ENCODE measurements at regions not wholly inside any gene's neighbourhood (a gene's known extent, or its start where the extent isn't known, plus 50 kb on each side); places are given as distances from the start of the nearest gene placed in this dataset.
"Not testable (repeated sequence)": the region's sequence is repeated elsewhere in the genome, so short reads cannot be mapped to it uniquely, and the experiment has no call there.

DNA sequence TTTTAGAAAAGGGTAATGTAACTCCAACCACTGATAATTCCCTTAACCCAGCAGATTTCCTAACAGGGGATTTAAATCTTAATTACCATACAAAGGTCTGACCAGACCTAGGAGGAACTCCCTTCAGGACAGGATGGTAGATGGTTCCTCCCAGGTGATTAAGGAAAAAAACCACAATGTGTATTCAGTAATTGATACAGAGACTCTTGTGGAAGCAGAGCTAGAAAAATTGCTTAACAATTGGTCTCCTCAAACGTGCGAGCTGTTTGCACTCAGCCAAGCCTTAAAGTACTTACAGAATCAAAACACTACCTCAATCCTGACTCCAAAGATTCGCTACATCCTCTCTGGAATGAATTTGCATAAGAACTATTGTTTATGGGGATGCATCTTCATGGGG lies 2027.1 kb downstream of the OLFM4 start:
- not testable (repeated sequence) for H3K4me1 ChIP-seq (ENCODE audit: control insufficient read depth, insufficient read depth, low read length, poor library complexity, severe bottlenecking); H3K36me3 ChIP-seq (ENCODE audit: control insufficient read depth, insufficient read depth, low read length); H3K27ac ChIP-seq (ENCODE audit: low read depth, low read length, severe bottlenecking); H3K4me3 ChIP-seq (ENCODE audit: extremely low read depth, insufficient read depth, low read length, poor library complexity, severe bottlenecking); H3K9me3 ChIP-seq (ENCODE audit: control insufficient read depth, low read length)
- 70% methylated on average over 2 of the region's 3 CpGs; no CpG with 5 or more reads in 1 of the 2 experiments for WGBS, 2 experiments (ENCODE audit: insufficient coverage in 2 of 2)

DNA sequence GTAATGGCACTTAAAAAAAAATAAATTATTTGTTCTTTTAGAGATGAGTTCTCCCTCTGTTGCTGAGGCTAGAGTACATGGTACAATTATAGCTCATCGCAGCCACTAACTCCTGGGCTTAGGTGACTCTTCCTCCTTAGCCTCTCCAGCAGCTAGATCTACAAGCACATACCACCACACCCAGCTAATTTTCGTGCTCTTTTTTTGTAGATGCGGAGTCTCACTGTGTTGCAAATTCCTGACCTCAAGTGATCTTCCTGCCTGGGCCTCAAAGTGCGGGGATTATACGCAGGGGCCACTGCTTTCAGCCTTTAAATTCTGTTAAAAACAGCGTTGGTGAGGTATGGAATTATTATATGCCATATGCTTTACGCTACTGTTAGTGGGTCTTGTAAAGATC lies 2034.0 kb downstream of the OLFM4 start:
- Histone ChIP-seq H3K9me3 (ENCODE audit: control insufficient read depth, low read length) (no peaks in the 10 kb centered on the region), H3K36me3 (ENCODE audit: control insufficient read depth, insufficient read depth, low read length) (no peaks in the 10 kb centered on the region), H3K27ac (ENCODE audit: low read depth, low read length, severe bottlenecking) (no peak overlapping the region), H3K4me1 (ENCODE audit: control insufficient read depth, insufficient read depth, low read length, poor library complexity, severe bottlenecking) (no peaks in the 10 kb centered on the region), H3K4me3 (ENCODE audit: extremely low read depth, insufficient read depth, low read length, poor library complexity, severe bottlenecking) (no peak overlapping the region)
- 73 to 83% methylated on average over 2 to 3 of the region's 7 CpGs for WGBS, 2 experiments (ENCODE audit: insufficient coverage in 2 of 2)

DNA sequence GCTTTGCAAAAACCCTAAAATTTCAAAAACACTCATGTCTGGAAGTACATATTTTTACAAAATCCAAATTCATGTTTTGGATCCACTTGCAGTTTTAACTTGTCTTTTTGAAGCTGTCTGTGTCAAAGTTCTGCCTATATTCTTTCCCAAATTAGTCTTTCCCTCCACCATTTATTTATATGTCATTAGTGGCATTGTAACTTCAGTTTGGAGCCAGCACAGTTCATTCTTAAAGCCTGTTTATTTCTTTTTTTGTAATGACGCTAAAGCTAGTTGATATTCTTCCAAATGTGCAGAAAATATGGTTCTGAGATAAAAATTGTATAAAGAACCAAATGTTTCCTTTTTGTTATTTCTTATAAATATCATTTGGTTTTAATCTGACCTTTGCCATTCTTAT lies 2039.3 kb downstream of the OLFM4 start:
- Histone ChIP-seq H3K27ac (ENCODE audit: low read depth, low read length, severe bottlenecking) (no peak overlapping the region), H3K9me3 (ENCODE audit: control insufficient read depth, low read length) (no peaks in the 10 kb centered on the region), H3K36me3 (ENCODE audit: control insufficient read depth, insufficient read depth, low read length) (no peaks in the 10 kb centered on the region), H3K4me3 (ENCODE audit: extremely low read depth, insufficient read depth, low read length, poor library complexity, severe bottlenecking) (no peak overlapping the region), H3K4me1 (ENCODE audit: control insufficient read depth, insufficient read depth, low read length, poor library complexity, severe bottlenecking) (no peaks in the 10 kb centered on the region)
- no CpG with 5 or more reads among the region's 1 CpG for WGBS, 2 experiments (ENCODE audit: insufficient coverage in 2 of 2)

DNA sequence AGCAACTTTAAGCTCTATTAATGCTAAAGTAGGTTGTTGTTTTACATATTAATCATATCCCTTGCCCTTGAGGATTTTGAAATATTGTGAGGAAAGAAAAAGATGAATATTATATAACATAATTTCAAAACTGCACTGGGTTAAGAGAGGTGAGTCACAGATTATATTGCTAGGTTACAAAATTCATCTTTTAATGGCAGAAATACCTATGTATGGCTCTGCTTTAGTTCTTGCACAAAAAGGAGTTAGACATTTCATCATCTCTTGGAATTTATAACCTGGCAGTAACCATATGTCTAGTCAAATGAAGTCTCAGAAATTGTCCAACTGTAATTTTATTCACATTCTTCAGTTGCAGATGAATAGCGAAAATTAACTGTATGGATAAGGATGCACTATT lies 2041.1 kb downstream of the OLFM4 start:
- no peak overlapping the region for H3K27ac ChIP-seq (ENCODE audit: low read depth, low read length, severe bottlenecking)
- no peaks in the 10 kb centered on the region for H3K4me1 ChIP-seq (ENCODE audit: control insufficient read depth, insufficient read depth, low read length, poor library complexity, severe bottlenecking)
- no peaks in the 10 kb centered on the region for H3K9me3 ChIP-seq (ENCODE audit: control insufficient read depth, low read length)
- no peaks in the 10 kb centered on the region for H3K36me3 ChIP-seq (ENCODE audit: control insufficient read depth, insufficient read depth, low read length)
- no CpG with 5 or more reads among the region's 1 CpG for WGBS, 2 experiments (ENCODE audit: insufficient coverage in 2 of 2)
- no peak overlapping the region for H3K4me3 ChIP-seq (ENCODE audit: extremely low read depth, insufficient read depth, low read length, poor library complexity, severe bottlenecking)

DNA sequence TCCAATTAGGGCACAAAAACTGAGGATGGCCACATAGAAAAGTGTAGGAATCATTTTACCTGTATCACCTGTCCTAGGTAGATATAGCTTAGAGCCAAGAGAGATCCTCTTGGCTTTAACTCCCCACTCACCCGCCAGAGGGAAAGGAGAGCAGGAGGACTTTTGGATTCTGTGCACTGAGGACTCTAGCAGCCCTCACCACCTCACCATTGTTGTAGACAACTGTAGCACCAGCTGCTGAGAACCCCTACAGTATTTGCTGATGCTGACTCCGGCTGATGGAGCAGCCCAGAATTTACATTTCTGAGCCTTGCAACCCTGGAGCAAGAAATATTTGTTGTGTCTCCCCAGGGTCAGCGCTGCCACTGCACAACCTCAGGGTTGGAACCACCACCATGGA lies 2044.4 kb downstream of the OLFM4 start:
- no peaks in the 10 kb centered on the region for H3K9me3 ChIP-seq (ENCODE audit: control insufficient read depth, low read length)
- H3K27ac ChIP-seq (ENCODE audit: low read depth, low read length, severe bottlenecking) = no peak overlapping the region
- H3K36me3 ChIP-seq (ENCODE audit: control insufficient read depth, insufficient read depth, low read length) = no peaks in the 10 kb centered on the region
- 79 to 100% methylated on average over 1 to 2 of the region's 3 CpGs for WGBS, 2 experiments (ENCODE audit: insufficient coverage in 2 of 2)
- no peak overlapping the region for H3K4me3 ChIP-seq (ENCODE audit: extremely low read depth, insufficient read depth, low read length, poor library complexity, severe bottlenecking)
- H3K4me1 ChIP-seq (ENCODE audit: control insufficient read depth, insufficient read depth, low read length, poor library complexity, severe bottlenecking) = no peaks in the 10 kb centered on the region

DNA sequence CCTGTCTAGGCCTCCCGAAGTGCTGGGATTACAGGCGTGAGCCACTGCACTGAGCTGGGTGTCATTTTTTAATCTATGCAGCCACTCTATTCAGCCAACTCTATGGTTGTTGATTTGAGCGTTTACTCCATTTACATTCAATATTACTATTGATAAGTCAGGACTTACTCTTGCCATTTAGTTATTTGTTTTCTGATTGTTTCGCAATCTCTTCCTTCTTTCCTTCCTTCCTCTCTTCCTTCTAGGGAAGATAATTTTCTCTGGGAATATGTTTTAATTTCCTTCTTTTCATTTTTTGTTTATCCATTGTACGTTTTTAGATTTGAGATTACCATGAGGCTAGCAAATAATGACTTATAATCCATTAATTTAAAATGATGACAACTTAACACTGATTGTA lies 2056.0 kb downstream of the OLFM4 start:
- Histone ChIP-seq H3K4me1 (ENCODE audit: control insufficient read depth, insufficient read depth, low read length, poor library complexity, severe bottlenecking) (no peaks in the 10 kb centered on the region), H3K9me3 (ENCODE audit: control insufficient read depth, low read length) (no peaks in the 10 kb centered on the region), H3K27ac (ENCODE audit: low read depth, low read length, severe bottlenecking) (no peak overlapping the region), H3K4me3 (ENCODE audit: extremely low read depth, insufficient read depth, low read length, poor library complexity, severe bottlenecking) (no peak overlapping the region), H3K36me3 (ENCODE audit: control insufficient read depth, insufficient read depth, low read length) (no peaks in the 10 kb centered on the region)
- WGBS, 2 experiments (ENCODE audit: insufficient coverage in 2 of 2) = 83 to 88% methylated on average over 2 of the region's 5 CpGs

DNA sequence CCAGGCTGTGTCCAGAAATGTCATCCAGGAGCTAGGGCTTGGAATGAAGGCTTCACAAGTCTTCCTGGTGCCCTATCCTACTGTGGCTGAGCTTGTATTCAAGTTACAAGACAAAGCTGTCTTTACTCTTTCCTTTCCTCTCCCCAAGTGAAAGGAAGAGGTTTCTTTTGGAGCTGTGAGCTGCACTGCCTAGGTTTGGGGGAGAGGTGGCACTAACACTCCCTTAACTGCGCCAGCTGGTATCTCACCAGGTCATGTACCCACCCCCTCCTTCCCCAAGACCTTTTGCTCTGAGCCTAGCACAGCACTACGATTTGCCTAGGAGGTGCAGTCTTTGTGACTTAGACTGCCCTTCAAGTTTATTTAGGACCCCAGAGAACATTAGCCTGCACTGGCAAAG lies 2053.6 kb upstream of the PRR20A start:
- Histone ChIP-seq H3K4me3 (ENCODE audit: extremely low read depth, insufficient read depth, low read length, poor library complexity, severe bottlenecking) (no peak overlapping the region), H3K4me1 (ENCODE audit: control insufficient read depth, insufficient read depth, low read length, poor library complexity, severe bottlenecking) (no peaks in the 10 kb centered on the region), H3K9me3 (ENCODE audit: control insufficient read depth, low read length) (no peaks in the 10 kb centered on the region), H3K27ac (ENCODE audit: low read depth, low read length, severe bottlenecking) (no peak overlapping the region), H3K36me3 (ENCODE audit: control insufficient read depth, insufficient read depth, low read length) (no peaks in the 10 kb centered on the region)
- WGBS, 2 experiments (ENCODE audit: insufficient coverage in 2 of 2) = 94% methylated on average over 2 of the region's 2 CpGs; no CpG with 5 or more reads in 1 of the 2 experiments

DNA sequence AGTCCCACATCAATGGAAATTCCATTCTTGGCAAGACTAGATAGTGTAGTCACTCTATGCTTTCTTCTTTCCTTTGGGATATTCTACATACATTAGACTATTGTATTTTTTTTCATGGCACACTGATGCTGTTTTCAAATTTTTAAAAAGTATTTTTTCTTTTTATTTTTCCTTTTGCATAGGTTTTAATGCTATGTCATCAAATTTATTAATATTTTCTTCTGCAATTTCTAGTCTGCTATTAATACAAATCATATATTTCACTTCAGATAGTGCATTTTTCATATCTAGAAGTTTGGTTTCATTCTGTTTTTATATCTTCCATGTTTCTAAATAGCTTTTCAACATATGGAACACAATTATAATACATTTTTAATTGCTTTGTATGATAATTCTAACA lies 2050.1 kb upstream of the PRR20A start:
- Histone ChIP-seq H3K9me3 (ENCODE audit: control insufficient read depth, low read length) (no peaks in the 10 kb centered on the region), H3K4me1 (ENCODE audit: control insufficient read depth, insufficient read depth, low read length, poor library complexity, severe bottlenecking) (no peaks in the 10 kb centered on the region), H3K36me3 (ENCODE audit: control insufficient read depth, insufficient read depth, low read length) (no peaks in the 10 kb centered on the region), H3K4me3 (ENCODE audit: extremely low read depth, insufficient read depth, low read length, poor library complexity, severe bottlenecking) (no peak overlapping the region), H3K27ac (ENCODE audit: low read depth, low read length, severe bottlenecking) (no peak overlapping the region)

DNA sequence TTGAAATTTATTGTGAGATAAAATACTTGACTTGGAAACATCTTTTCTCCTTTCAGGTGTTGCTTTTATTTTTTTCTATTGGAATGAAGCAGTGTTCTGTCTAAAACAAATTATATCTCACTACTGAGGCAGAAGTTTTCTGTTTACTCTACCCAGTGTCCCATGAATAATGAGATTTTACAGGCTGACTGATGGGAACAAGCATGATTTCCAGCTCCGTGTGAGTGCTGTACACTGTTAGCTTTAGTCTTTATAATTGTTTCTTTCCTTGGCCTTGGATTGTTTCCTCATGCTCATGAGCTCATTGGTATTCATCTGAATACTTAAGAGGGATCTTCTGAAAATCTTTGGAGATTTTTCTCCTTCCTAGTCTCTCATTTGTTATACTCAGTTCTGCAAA lies 2049.5 kb upstream of the PRR20A start:
- no peaks in the 10 kb centered on the region for H3K4me1 ChIP-seq (ENCODE audit: control insufficient read depth, insufficient read depth, low read length, poor library complexity, severe bottlenecking)
- no peaks in the 10 kb centered on the region for H3K9me3 ChIP-seq (ENCODE audit: control insufficient read depth, low read length)
- no peak overlapping the region for H3K4me3 ChIP-seq (ENCODE audit: extremely low read depth, insufficient read depth, low read length, poor library complexity, severe bottlenecking)
- 100% methylated on average over 1 of the region's 1 CpG; no CpG with 5 or more reads in 1 of the 2 experiments for WGBS, 2 experiments (ENCODE audit: insufficient coverage in 2 of 2)
- H3K36me3 ChIP-seq (ENCODE audit: control insufficient read depth, insufficient read depth, low read length) = no peaks in the 10 kb centered on the region
- H3K27ac ChIP-seq (ENCODE audit: low read depth, low read length, severe bottlenecking) = no peak overlapping the region

DNA sequence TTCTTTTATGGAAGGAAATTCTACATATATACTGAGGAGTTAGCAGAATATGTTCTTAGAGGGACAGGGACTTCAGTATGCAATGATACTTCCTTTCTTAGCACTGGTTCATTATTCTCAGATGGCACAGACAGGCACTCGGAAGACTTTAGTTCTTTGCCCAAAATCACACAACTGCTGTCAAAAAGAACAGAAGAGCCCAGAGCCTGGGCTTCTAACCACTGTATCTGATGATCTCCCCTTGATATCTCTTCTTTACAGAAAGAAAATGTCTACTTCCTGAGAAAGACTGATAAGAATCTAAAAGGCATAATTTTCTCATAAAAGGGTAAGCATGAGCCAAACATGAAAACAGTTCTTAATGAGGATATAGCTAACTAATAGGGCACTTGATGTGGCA lies 2034.2 kb upstream of the PRR20A start:
- Histone ChIP-seq H3K27ac (ENCODE audit: low read depth, low read length, severe bottlenecking) (no peak overlapping the region), H3K36me3 (ENCODE audit: control insufficient read depth, insufficient read depth, low read length) (no peaks in the 10 kb centered on the region), H3K4me1 (ENCODE audit: control insufficient read depth, insufficient read depth, low read length, poor library complexity, severe bottlenecking) (no peaks in the 10 kb centered on the region), H3K4me3 (ENCODE audit: extremely low read depth, insufficient read depth, low read length, poor library complexity, severe bottlenecking) (no peak overlapping the region), H3K9me3 (ENCODE audit: control insufficient read depth, low read length) (no peaks in the 10 kb centered on the region)
- 33 to 100% methylated on average over 1 of the region's 1 CpG for WGBS, 2 experiments (ENCODE audit: insufficient coverage in 2 of 2)

DNA sequence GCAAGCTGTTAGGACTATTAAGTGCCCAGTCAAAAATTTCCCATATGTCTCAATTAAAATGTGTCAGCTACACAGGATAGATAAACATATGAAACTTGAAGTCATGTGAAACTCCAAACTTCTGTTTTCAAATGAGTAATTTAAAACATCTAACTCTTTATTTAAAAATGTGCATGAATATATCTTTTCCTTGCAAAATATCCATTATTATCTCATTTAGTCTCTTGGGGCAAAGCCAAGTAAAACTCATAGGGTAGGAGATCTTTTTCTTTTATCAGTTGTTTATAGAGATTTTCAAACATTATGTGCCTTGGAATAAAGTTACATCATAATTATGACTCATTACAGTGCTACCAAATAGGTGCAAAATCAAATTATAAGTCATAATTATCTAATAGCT lies 2020.1 kb upstream of the PRR20A start:
- Histone ChIP-seq H3K4me3 (ENCODE audit: extremely low read depth, insufficient read depth, low read length, poor library complexity, severe bottlenecking) (no peak overlapping the region), H3K27ac (ENCODE audit: low read depth, low read length, severe bottlenecking) (no peak overlapping the region), H3K4me1 (ENCODE audit: control insufficient read depth, insufficient read depth, low read length, poor library complexity, severe bottlenecking) (no peaks in the 10 kb centered on the region), H3K36me3 (ENCODE audit: control insufficient read depth, insufficient read depth, low read length) (no peaks in the 10 kb centered on the region), H3K9me3 (ENCODE audit: control insufficient read depth, low read length) (no peaks in the 10 kb centered on the region)

DNA sequence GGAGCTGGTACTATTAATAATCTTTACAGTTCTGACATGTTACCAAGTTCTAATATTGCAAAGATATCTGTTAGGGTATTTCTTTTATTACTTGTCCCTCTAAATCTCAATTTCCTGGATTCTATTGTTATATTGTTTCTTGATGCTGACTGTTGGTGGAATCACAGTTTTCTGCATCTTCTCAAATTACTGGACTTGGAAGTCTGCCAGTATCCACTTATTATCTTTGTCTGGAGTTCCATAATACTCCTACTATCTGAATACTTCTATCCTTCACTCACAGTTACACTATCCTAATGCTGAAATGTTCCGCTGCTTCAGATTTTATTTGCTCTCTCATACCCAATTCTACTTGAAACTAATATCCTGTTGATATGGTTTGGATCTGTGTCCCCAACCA lies 1985.7 kb upstream of the PRR20A start:
- Histone ChIP-seq H3K27ac (ENCODE audit: low read depth, low read length, severe bottlenecking) (no peak overlapping the region), H3K36me3 (ENCODE audit: control insufficient read depth, insufficient read depth, low read length) (no peaks in the 10 kb centered on the region), H3K4me1 (ENCODE audit: control insufficient read depth, insufficient read depth, low read length, poor library complexity, severe bottlenecking) (no peaks in the 10 kb centered on the region), H3K4me3 (ENCODE audit: extremely low read depth, insufficient read depth, low read length, poor library complexity, severe bottlenecking) (no peak overlapping the region), H3K9me3 (ENCODE audit: control insufficient read depth, low read length) (no peaks in the 10 kb centered on the region)
- no CpG with 5 or more reads among the region's 1 CpG for WGBS, 2 experiments (ENCODE audit: insufficient coverage in 2 of 2)

Measured in mesodermal cell (in vitro differentiated cells).